Upper lobe of right lung (tissue), 1 donor: ENCODE measurements at regions not wholly inside any gene's neighbourhood (a gene's known extent, or its start where the extent isn't known, plus 50 kb on each side); places are given as distances from the start of the nearest gene placed in this dataset.

Experiments
- ATAC-seq: fragments of 200-7000 bp; cut with Tn5 transposase; one replicate; pipeline ENCODE4 v1.9.1; 2020; ENCODE audit warnings: mild to moderate bottlenecking, moderate library complexity
- DNase-seq: peaks from one replicate; pipeline ENCODE4 v3.0.0-alpha.2; 2020
- H3K27ac ChIP-seq: fragments of 200-600 bp; one replicate; pipeline ENCODE4 v1.8.0; 2022
- H3K27me3 ChIP-seq: fragments of 200-600 bp; one replicate; pipeline ENCODE4 v1.8.0; 2022; ENCODE audit warnings: mild to moderate bottlenecking
- H3K36me3 ChIP-seq: fragments of 200-600 bp; one replicate; pipeline ENCODE4 v1.8.0; 2022
- H3K4me1 ChIP-seq: fragments of 200-600 bp; one replicate; pipeline ENCODE4 v1.8.0; 2022
- H3K4me3 ChIP-seq: fragments of 200-600 bp; one replicate; pipeline ENCODE4 v1.8.0; 2022; ENCODE audit warnings: mild to moderate bottlenecking
- H3K9me3 ChIP-seq: fragments of 200-600 bp; one replicate; pipeline ENCODE4 v1.8.0; 2022
- intact Hi-C: fragments of 100-400 bp; cut with DNase I; formaldehyde crosslinking; loops from one replicate; pipeline ENCODE4 v1.11.0; 2022
- TF ChIP-seq, protein P1 (sequence below): fragments of 200-600 bp; IDR thresholded peaks from one replicate; pipeline ENCODE4 v1.8.0; 2022; ENCODE audit warnings: antibody characterized with exemption
- donor health status: DM: no; HTN: yes; CAD: no; lungs with severe emphysema.

DNA sequence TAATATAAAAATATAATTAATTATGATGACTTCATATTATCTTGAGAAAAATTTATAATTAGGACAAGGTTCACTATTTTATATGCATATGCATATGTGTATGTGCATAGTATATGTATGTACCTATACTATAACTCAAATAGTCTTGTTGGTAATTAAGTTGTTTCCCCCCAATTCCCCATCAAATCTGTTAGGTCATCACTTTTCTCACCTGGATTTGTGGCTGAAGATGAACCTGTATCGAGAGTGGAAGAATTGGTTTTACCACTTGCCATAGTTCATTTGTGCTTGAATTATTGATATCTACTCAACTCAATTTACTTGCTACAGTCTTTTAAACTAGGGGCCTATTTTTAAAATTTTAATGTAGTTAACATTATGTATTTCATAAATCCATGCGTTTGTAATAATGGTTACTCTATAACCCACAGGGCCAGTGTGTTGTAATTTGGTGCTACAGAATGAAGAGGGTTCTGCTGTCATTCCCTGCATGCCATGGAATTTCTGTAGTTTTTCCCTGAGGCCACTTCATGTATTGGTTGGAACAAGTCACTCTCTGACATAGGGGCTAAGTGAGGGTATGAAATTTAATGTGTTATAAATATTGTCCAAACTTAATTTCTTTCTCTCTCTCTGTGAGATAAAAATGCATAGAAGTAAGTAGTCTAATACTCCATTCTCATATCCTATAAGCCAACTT, 74.9 kb downstream of the TAF11L14 start:
- Histone ChIP-seq H3K27me3 (no peaks in the 10 kb centered on the region), H3K4me3 (no peak overlapping the region), H3K27ac (no peak overlapping the region), H3K4me1 (no peaks in the 10 kb centered on the region), H3K36me3 (no peaks in the 10 kb centered on the region), H3K9me3 (no peaks in the 10 kb centered on the region)
- intact Hi-C loops, result no loop called here
- TF ChIP-seq, protein P1, sequence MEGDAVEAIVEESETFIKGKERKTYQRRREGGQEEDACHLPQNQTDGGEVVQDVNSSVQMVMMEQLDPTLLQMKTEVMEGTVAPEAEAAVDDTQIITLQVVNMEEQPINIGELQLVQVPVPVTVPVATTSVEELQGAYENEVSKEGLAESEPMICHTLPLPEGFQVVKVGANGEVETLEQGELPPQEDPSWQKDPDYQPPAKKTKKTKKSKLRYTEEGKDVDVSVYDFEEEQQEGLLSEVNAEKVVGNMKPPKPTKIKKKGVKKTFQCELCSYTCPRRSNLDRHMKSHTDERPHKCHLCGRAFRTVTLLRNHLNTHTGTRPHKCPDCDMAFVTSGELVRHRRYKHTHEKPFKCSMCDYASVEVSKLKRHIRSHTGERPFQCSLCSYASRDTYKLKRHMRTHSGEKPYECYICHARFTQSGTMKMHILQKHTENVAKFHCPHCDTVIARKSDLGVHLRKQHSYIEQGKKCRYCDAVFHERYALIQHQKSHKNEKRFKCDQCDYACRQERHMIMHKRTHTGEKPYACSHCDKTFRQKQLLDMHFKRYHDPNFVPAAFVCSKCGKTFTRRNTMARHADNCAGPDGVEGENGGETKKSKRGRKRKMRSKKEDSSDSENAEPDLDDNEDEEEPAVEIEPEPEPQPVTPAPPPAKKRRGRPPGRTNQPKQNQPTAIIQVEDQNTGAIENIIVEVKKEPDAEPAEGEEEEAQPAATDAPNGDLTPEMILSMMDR, result no peak
- no peak for ATAC-seq
- no peak for DNase-seq

DNA sequence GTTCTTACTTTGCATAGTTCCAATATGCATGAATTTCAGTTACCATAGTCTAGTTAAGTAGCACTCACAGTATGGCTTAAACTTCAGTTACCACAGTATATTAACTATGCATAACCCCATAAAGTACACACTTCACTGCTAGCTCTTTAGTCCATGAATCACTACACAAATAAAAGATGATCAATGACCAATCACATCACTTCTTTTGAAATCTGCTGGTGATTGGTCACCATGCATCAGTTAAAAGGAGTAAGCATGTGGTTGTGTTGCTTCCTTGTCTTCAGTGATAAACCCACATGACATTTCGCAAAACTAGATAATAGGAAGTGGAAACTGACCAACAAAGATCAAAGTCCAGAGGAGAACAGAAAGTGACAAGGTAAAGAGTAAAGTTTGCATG, 79.0 kb downstream of the TAF11L14 start:
- intact Hi-C loops, result no loop called here
- TF ChIP-seq, protein P1, result no peak

DNA sequence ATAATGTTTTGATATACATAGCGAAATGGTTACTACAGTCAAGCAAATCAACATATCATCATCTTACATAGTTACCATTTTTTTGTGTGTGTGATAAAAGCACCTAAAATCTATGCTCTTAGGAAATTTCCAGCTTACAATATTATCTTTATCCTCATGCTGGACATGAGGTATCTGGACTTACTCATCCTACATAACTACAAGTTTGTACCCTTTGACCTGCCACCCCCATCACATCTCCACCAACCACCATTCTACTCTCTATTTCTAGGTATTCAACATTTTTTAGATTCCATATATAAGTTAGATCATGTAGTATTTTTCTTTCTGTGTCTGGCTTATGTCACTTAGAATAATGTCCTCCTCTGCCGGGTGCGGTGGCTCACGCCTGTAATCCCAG, 79.9 kb downstream of the TAF11L14 start:
- Histone ChIP-seq H3K9me3 (no peaks in the 10 kb centered on the region), H3K27me3 (no peaks in the 10 kb centered on the region), H3K27ac (no peak overlapping the region), H3K4me1 (no peaks in the 10 kb centered on the region), H3K36me3 (no peaks in the 10 kb centered on the region), H3K4me3 (no peak overlapping the region)
- DNase-seq (no peak), ATAC-seq (no peak)
- intact Hi-C loops, result no loop called here
- TF ChIP-seq, protein P1, result no peak

More for the DNA sequence above, 79.0 kb downstream of the TAF11L14 start:
- no peaks in the 10 kb centered on the region for H3K4me1 ChIP-seq
- no peak for DNase-seq
- no peaks in the 10 kb centered on the region for H3K9me3 ChIP-seq
- no peak overlapping the region for H3K27ac ChIP-seq
- no peaks in the 10 kb centered on the region for H3K27me3 ChIP-seq
- no peaks in the 10 kb centered on the region for H3K36me3 ChIP-seq
- ATAC-seq, result no peak
- no peak overlapping the region for H3K4me3 ChIP-seq

DNA sequence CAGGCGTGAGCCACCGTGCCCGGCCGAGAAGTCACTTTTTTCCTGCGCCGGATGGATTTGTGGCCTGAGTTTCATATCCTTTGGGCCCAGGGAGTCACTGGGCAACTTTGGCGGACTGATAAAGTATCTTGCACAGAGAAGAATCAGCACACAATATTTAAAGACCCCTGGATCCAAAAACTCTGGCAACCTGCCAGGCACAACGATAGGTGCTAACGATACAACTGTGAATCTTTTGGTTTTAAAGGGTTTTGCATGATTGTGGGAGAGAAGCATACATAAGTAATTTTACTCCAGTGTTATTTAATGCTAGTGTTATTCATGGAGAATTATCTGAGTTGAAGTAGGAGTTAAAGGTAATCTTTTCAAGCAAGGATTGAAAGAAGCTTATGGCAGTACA, 85.3 kb downstream of the TAF11L14 start:
- H3K4me3 ChIP-seq, result no peak overlapping the region
- no peaks in the 10 kb centered on the region for H3K4me1 ChIP-seq
- ATAC-seq, result no peak
- H3K36me3 ChIP-seq, result no peaks in the 10 kb centered on the region
- H3K27me3 ChIP-seq, result no peaks in the 10 kb centered on the region
- DNase-seq, result no peak
- H3K9me3 ChIP-seq, result no peaks in the 10 kb centered on the region
- TF ChIP-seq, protein P1, result no peak
- H3K27ac ChIP-seq, result no peak overlapping the region
- intact Hi-C loops, result no loop called here

DNA sequence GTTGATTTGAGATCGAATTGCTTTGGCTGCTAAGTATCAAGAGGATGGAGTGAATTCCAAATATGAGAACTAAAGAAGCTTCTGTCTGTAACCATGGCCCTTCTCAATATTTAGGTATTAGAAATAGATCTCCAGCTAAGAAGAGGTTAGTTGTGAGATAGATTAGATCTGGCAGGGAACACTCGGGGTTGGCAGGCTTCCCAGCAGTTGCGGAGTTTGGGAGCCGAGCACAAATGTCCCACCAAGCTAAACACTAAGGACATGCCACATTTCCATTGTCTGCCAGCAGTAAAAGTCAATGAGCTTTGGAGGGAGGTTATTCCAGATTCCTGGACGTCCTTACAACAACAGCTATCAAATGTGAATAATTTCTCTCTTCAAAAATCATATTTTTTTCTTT, 85.8 kb downstream of the TAF11L14 start:
- H3K36me3 ChIP-seq, result no peaks in the 10 kb centered on the region
- H3K9me3 ChIP-seq, result no peaks in the 10 kb centered on the region
- H3K4me3 ChIP-seq, result no peak overlapping the region
- TF ChIP-seq, protein P1, result no peak
- intact Hi-C loops, result no loop called here
- no peak overlapping the region for H3K27ac ChIP-seq
- no peak for DNase-seq
- no peak for ATAC-seq
- H3K4me1 ChIP-seq, result no peaks in the 10 kb centered on the region
- H3K27me3 ChIP-seq, result no peaks in the 10 kb centered on the region

DNA sequence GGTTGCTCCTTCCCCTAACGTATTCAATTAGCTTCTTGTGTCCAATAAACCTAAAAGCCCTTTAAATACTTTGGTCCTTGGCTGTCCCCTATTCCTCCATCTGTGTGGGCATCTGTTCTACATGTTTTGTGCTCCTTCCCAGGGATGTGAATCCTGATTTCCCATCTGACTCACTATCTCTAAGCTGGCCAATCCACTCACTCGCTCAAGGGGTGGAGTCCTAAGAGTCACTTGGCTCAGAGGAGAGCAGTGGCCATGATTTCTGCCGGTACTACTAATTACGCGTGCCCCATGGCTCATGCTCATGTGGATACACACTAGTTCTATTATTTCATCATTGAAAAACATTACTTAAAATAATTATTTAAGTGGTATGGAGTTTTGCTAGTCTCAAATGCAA, 89.6 kb downstream of the TAF11L14 start:
- intact Hi-C loops, result no loop called here
- ATAC-seq (no peak), DNase-seq (no peak)
- H3K36me3 ChIP-seq, result no peaks in the 10 kb centered on the region
- H3K27me3 ChIP-seq, result no peaks in the 10 kb centered on the region
- no peak overlapping the region for H3K4me3 ChIP-seq
- H3K27ac ChIP-seq, result no peak overlapping the region
- TF ChIP-seq, protein P1, result no peak
- no peaks in the 10 kb centered on the region for H3K4me1 ChIP-seq
- no peaks in the 10 kb centered on the region for H3K9me3 ChIP-seq
